ENCODE measurements at regions not wholly inside any gene's neighbourhood (a gene's known extent, or its start where the extent isn't known, plus 50 kb on each side); places are given as distances from the start of the nearest gene placed in this dataset.

DNA sequence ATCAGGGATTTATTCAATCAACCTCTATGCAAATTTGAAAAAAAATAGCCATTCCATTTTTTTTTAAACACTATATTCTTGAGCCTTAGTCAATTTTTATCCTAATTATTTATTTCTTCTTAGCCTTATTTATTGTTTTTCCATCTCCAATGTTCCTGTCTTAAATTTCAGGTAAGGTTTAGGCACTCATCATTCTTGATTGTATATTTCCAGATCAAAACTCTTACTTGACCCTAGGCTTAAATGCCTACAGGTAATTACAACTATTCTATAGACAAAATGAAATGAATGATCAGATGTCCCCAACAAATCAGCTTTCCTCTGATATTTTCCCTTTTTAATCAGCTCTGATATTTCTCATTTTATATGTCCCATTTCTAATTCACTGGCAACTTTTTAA is 402.6 kb upstream of the EPHA7 start:
- CTCF ChIA-PET, result no interaction called here
- Mint-ChIP-seq H3K4me1 (ENCODE audit: low read depth) (no peaks in the 10 kb centered on the region), H3K36me3 (ENCODE audit: low read depth) (no peaks in the 10 kb centered on the region), H3K27me3 (ENCODE audit: low read depth) (no peaks in the 10 kb centered on the region), H3K4me3 (no peak overlapping the region), H3K27ac (no peak overlapping the region), H3K9me3 (no peaks in the 10 kb centered on the region)
- intact Hi-C loops (cut with micrococcal nuclease), result no loop called here
- DNase-seq, result no peak

DNA sequence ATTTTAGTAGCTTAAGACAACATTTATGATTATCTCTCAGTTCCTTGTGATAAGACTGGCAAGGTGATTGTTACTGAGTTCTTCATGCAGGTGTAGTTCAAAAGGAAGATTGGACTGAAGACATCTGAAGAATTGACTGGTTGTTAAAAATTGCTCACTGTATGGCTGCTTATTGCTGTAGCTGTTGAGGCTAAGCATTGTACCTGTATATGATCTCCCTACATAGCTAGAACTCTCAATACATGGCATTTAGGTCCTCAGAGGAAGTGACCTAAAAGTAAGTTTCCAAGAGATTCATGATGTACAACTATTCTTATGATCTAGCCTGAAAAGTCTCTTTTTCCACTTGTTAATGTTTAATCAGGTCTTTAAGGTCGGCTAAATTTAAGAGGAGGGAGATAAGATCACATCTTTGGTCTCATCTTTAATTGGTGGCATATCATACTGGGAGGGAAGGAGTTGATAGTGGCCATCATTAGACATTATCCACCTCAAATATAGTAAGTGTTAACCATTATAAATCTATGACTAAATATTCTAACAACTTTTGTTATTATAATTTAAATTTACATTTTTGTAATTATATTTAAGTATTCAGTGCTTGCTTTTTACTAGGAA is 401.2 kb upstream of the EPHA7 start:
- Mint-ChIP-seq H3K4me3 (no peak overlapping the region), H3K9me3 (no peaks in the 10 kb centered on the region), H3K36me3 (ENCODE audit: low read depth) (no peaks in the 10 kb centered on the region), H3K27me3 (ENCODE audit: low read depth) (no peaks in the 10 kb centered on the region), H3K4me1 (ENCODE audit: low read depth) (no peaks in the 10 kb centered on the region), H3K27ac (no peak overlapping the region)
- no peak for DNase-seq
- intact Hi-C loops (cut with micrococcal nuclease), result no loop called here
- CTCF ChIA-PET, result no interaction called here

DNA sequence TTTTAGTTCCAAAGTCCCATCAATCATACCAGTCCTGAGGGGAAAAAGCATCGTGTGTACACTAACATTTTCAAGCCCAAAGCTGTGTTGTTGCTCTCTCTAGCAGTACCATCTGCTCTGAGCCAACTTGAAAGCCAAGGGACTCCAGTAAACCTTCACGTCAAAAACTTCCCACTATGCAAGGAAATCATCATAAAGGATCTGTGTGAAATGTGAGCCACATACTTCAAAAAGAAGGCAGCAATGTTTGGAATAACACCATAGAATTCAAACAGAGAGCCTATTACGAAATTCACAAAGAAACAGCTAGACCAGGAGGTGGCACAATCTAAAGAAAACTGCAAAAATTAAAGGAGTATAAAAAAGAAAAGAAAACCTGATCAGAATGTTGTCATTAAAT is 399.8 kb upstream of the EPHA7 start:
- H3K4me3 Mint-ChIP-seq, result no peak overlapping the region
- H3K9me3 Mint-ChIP-seq, result no peaks in the 10 kb centered on the region
- no peaks in the 10 kb centered on the region for H3K4me1 Mint-ChIP-seq (ENCODE audit: low read depth)
- CTCF ChIA-PET, result no interaction called here
- DNase-seq, result no peak
- no peak overlapping the region for H3K27ac Mint-ChIP-seq
- H3K36me3 Mint-ChIP-seq (ENCODE audit: low read depth), result no peaks in the 10 kb centered on the region
- intact Hi-C loops (cut with micrococcal nuclease), result no loop called here
- no peaks in the 10 kb centered on the region for H3K27me3 Mint-ChIP-seq (ENCODE audit: low read depth)

DNA sequence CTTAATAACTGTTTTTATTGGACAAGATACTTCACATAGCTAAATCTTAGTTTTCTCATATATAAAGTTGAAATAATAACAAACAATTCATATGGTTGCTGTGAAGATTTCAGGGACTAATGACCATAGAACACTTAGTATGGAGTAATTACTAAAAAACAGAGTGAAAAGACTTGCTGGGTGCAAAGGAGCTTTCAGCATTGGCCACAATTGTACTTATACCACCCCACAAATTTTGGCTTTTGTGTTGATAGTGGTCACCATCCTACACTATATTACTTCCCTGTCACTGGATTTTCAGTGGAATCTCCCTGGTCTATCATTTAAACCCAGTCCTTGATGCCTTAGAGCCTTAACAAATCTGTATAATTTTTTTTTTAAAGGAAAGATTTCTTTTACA is 398.6 kb upstream of the EPHA7 start:
- DNase-seq, result no peak
- Mint-ChIP-seq H3K4me3 (no peak overlapping the region), H3K36me3 (ENCODE audit: low read depth) (no peaks in the 10 kb centered on the region), H3K27me3 (ENCODE audit: low read depth) (no peaks in the 10 kb centered on the region), H3K9me3 (peaks cover 2% of the 10 kb centered on the region), H3K4me1 (ENCODE audit: low read depth) (no peaks in the 10 kb centered on the region), H3K27ac (no peak overlapping the region)
- CTCF ChIA-PET, result no interaction called here
- intact Hi-C loops (cut with micrococcal nuclease), result no loop called here

DNA sequence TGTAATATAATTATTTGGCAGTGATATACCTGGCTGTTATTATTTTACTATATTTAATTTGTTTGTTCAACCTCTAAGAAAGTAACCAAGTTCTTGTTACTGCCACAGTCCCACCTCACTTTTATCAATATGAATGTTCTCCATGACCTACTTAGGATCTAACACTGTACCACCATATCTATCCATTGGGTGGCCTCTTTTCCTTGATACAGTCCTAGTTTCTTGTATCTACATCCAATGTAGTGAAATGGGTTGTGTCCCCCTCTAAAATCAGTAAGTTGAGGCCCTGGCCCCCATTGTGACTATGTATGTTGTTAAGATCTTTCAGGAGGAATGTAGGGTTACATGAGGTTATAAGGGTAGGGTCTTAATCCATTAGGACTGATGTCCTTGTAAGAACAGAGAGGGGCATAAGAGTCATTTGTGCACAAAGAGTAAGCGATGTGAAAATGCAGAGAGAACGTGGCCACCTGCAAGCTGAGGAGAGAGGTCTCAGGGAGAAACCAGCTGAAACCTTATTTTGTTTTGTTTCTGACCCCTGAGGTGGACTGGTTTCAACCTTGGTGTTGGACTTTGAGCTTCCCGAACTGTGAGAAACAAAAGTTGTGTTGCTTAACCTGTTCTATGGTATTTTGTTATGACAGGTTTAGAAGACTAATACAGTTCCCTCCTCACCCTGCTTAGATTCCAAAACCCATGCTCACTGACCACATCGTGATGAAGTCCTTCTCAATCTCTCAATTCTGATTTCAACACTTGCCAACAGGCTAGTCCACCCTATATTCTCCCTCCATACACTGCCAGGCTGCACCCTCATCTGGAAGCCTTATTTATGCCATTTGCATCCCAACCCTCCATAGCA is 387.3 kb upstream of the EPHA7 start:
- no peak for DNase-seq
- Mint-ChIP-seq H3K4me1 (ENCODE audit: low read depth) (no peaks in the 10 kb centered on the region), H3K36me3 (ENCODE audit: low read depth) (no peaks in the 10 kb centered on the region), H3K4me3 (no peak overlapping the region), H3K27ac (no peak overlapping the region), H3K9me3 (peaks cover 7% of the 10 kb centered on the region), H3K27me3 (ENCODE audit: low read depth) (no peaks in the 10 kb centered on the region)
- intact Hi-C loops (cut with micrococcal nuclease), result no loop called here
- CTCF ChIA-PET, result no interaction called here

DNA sequence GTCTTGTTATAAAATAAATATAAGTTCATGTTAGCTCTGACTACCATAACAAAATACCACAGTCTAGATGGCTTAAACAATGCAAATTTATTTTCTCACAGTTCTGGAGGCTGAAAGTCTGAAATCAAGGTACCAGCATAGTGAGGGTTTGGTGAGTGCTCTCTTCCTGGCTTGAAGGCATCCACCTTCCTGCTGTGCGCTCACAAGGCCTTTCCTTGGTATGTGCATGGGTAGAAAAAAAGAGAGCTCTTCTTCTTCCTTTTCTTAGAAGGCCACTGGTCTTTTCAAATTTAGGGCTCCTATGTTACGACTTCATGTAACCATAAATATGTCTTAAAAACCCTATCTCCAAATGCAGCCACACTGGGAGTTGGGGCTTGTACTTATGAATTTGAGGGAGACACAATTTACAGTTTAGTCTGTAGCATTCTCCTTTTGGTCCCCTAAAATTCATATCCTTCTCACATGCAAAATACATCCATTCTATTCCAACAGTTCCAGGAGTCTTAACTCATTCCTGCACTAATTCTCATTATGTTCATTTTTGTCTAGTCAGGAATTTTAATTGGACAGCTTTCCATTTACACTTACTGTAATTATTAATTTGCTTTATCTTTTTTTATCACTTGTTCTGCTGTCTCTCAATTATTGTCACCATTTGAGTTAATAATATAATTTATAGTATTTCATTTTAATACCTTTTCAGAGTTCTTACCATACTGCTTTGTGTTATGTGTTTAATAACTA is 381.9 kb upstream of the EPHA7 start:
- CTCF ChIA-PET, result no interaction called here
- Mint-ChIP-seq H3K4me1 (ENCODE audit: low read depth) (no peaks in the 10 kb centered on the region), H3K27me3 (ENCODE audit: low read depth) (no peaks in the 10 kb centered on the region), H3K36me3 (ENCODE audit: low read depth) (no peaks in the 10 kb centered on the region), H3K4me3 (no peak overlapping the region), H3K9me3 (peaks cover 7% of the 10 kb centered on the region), H3K27ac (no peak overlapping the region)
- intact Hi-C loops (cut with micrococcal nuclease), result no loop called here
- no peak for DNase-seq

DNA sequence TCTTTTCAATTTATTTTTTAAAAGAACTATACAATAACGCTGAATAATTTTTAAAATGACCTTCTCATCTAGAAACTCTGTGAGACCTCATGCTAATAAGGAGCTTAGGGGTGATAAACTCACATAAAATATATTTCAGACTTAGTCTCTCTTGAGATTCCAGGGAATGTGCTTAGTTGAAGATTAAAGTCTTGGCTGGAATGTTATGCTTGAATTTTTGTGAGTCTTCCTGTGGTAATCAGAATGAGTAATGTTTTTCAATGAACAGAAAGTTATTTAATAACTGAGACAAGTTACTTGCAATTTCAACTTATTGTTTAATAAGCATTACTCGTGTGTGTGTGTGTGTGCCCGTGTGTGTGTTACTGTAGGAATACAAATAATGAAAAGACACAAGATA is 379.9 kb upstream of the EPHA7 start:
- DNase-seq, result no peak
- intact Hi-C loops (cut with micrococcal nuclease), result no loop called here
- H3K4me3 Mint-ChIP-seq, result no peak overlapping the region
- H3K9me3 Mint-ChIP-seq, result peaks cover 7% of the 10 kb centered on the region
- no peaks in the 10 kb centered on the region for H3K4me1 Mint-ChIP-seq (ENCODE audit: low read depth)
- H3K27me3 Mint-ChIP-seq (ENCODE audit: low read depth), result no peaks in the 10 kb centered on the region
- no peak overlapping the region for H3K27ac Mint-ChIP-seq
- CTCF ChIA-PET, result no interaction called here
- H3K36me3 Mint-ChIP-seq (ENCODE audit: low read depth), result no peaks in the 10 kb centered on the region

DNA sequence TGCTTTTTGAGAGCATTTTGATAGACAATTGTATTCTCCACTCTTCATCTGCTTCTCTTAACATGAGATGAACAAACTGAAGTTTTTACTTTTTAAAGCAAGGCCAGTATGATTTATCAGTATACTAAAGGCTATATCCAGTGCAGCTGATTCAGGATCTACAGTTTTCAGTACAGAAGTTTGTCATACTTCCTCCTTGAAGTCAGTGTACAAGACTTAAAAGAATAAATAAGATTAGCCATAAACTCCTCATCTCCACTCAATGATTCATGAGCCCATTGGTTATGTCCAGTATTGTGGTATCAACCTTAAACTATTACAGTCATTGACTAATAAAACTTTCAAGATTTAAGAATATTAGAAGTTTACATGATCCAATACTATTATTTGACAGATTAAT is 374.8 kb upstream of the EPHA7 start:
- DNase-seq, result no peak
- Mint-ChIP-seq H3K27me3 (ENCODE audit: low read depth) (no peaks in the 10 kb centered on the region), H3K36me3 (ENCODE audit: low read depth) (no peaks in the 10 kb centered on the region), H3K4me1 (ENCODE audit: low read depth) (no peaks in the 10 kb centered on the region), H3K27ac (no peak overlapping the region), H3K9me3 (no peaks in the 10 kb centered on the region), H3K4me3 (no peak overlapping the region)
- CTCF ChIA-PET, result no interaction called here
- intact Hi-C loops (cut with micrococcal nuclease), result no loop called here

DNA sequence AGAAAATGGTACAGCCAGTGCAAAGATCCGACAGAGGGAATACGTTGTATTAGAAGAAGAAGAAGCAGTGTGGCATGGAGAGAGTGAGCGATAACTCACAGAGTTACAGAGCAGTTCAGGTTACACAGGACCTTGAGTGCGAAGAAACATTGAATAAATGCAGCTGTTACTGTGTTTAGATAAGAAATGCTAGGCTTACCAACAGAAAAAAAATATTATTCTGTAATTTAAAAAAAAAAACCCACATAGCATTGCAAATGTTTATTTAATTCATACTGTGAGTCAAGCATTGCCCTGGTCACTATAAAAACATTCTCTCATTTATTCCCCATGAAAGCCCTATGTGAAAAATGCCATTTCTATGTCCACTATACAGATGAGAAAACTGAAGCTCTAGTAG is 373.4 kb upstream of the EPHA7 start:
- intact Hi-C loops (cut with micrococcal nuclease), result no loop called here
- Mint-ChIP-seq H3K36me3 (ENCODE audit: low read depth) (no peaks in the 10 kb centered on the region), H3K27ac (no peak overlapping the region), H3K4me3 (no peak overlapping the region), H3K27me3 (ENCODE audit: low read depth) (no peaks in the 10 kb centered on the region), H3K4me1 (ENCODE audit: low read depth) (no peaks in the 10 kb centered on the region), H3K9me3 (no peaks in the 10 kb centered on the region)
- DNase-seq, result no peak
- CTCF ChIA-PET, result no interaction called here

DNA sequence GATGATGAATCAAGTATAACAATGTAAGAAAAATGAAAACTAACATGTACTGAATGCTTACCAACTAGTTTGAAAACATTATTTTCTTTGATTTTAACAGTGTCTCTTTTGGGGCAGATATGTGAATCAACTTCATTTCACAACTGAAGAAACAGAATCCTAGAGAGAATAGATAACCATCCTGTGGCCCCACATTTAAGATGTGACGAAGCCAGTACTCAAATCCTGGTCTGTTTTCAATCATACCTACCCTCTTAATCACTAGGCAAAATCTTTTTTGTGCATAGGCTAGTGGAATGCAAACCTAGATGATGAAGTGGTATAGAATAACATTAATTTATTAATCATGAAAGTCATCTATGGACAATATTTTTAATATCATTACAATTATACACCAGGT is 371.6 kb upstream of the EPHA7 start:
- Mint-ChIP-seq H3K36me3 (ENCODE audit: low read depth) (no peaks in the 10 kb centered on the region), H3K4me1 (ENCODE audit: low read depth) (no peaks in the 10 kb centered on the region), H3K4me3 (no peak overlapping the region), H3K9me3 (no peaks in the 10 kb centered on the region), H3K27me3 (ENCODE audit: low read depth) (no peaks in the 10 kb centered on the region), H3K27ac (no peak overlapping the region)
- CTCF ChIA-PET, result no interaction called here
- intact Hi-C loops (cut with micrococcal nuclease), result no loop called here
- no peak for DNase-seq

DNA sequence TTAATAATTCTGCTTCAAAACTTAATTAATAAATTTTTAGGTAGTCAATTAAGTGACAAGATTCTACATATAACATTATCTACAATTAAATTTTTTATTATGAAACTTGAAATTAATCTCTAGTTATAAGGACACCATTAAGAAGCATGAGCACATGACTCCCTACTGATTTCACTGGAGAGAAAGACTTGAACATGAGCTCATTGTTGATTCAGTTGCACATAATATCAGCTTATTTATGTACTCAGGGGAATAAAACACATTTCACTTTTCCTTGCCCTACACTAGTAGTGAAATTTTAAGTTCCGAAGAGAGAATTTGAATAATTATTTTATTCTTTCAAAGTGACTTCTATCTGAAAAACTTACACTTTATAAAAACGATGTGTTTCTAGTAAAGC is 370.2 kb upstream of the EPHA7 start:
- CTCF ChIA-PET, result no interaction called here
- H3K9me3 Mint-ChIP-seq, result no peaks in the 10 kb centered on the region
- H3K36me3 Mint-ChIP-seq (ENCODE audit: low read depth), result no peaks in the 10 kb centered on the region
- H3K4me1 Mint-ChIP-seq (ENCODE audit: low read depth), result no peaks in the 10 kb centered on the region
- no peak for DNase-seq
- intact Hi-C loops (cut with micrococcal nuclease), result no loop called here
- H3K27ac Mint-ChIP-seq, result no peak overlapping the region
- H3K27me3 Mint-ChIP-seq (ENCODE audit: low read depth), result no peaks in the 10 kb centered on the region
- no peak overlapping the region for H3K4me3 Mint-ChIP-seq

DNA sequence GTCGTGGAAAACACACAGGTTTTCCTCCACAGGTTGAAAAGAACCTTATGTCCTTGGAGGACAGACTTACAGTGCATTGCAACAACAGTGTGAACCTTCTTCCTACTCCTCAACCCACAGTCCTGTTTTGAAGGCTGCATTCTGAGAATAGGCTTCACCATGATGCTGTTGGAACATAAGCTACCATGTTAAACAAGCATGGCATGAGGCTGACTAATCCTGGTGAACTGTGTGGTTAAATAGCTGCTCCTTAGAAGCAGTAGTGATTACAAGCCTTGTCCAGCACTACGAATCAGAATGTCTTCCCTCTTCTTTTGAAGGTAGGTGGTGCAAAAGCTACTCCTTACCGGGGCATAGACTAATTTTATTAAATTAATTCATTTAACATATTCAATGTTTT is 368.5 kb upstream of the EPHA7 start:
- no peaks in the 10 kb centered on the region for H3K4me1 Mint-ChIP-seq (ENCODE audit: low read depth)
- intact Hi-C loops (cut with micrococcal nuclease), result no loop called here
- no peaks in the 10 kb centered on the region for H3K27me3 Mint-ChIP-seq (ENCODE audit: low read depth)
- H3K9me3 Mint-ChIP-seq, result no peaks in the 10 kb centered on the region
- CTCF ChIA-PET, result no interaction called here
- no peak overlapping the region for H3K4me3 Mint-ChIP-seq
- no peak for DNase-seq
- H3K27ac Mint-ChIP-seq, result no peak overlapping the region
- no peaks in the 10 kb centered on the region for H3K36me3 Mint-ChIP-seq (ENCODE audit: low read depth)
